Head of caudate nucleus (tissue), 42 donors: ENCODE measurements at regions not wholly inside any gene's neighbourhood (a gene's known extent, or its start where the extent isn't known, plus 50 kb on each side); places are given as distances from the start of the nearest gene placed in this dataset.
A peak's percentile ranks its signal among the peaks of the same experiment; 100 is the strongest.

Experiments
- DNase-seq, 42 donors: peaks; one replicate each; pipeline versions ENCODE4 v3.0.0 to v3.0.0-alpha.2; 2020 to 2021; ENCODE audit warnings: mixed read lengths in 7 of 42
- intact Hi-C: fragments of 100-400 bp; cut with DNase I; formaldehyde crosslinking; loops from one replicate; pipeline ENCODE4 v1.15.0; 2022

DNA sequence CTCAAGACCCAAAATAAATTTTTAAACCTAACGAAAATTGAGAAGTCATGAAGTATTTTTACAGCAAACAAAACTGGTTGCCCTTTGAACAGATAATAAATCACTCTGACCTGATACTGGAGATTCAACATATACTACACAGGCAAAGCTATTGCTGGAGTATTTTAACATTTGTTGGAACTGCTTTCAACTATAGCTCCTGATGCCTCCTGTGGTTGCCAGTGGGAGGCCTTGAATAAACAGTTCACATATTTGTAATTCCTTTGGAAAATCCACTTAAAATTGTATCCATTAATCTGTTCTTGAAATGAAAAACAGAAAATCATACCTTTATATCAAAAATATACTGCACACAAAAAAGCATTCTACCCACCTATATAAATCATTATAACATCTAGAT is 605.1 kb downstream of the KCTD8 start:
- no peak for DNase-seq
- intact Hi-C loops, result no loop called here

GRCh38 chr4:43846111-43846587 is 602.5 kb downstream of the KCTD8 start:
- intact Hi-C loops, result no loop called here

DNA sequence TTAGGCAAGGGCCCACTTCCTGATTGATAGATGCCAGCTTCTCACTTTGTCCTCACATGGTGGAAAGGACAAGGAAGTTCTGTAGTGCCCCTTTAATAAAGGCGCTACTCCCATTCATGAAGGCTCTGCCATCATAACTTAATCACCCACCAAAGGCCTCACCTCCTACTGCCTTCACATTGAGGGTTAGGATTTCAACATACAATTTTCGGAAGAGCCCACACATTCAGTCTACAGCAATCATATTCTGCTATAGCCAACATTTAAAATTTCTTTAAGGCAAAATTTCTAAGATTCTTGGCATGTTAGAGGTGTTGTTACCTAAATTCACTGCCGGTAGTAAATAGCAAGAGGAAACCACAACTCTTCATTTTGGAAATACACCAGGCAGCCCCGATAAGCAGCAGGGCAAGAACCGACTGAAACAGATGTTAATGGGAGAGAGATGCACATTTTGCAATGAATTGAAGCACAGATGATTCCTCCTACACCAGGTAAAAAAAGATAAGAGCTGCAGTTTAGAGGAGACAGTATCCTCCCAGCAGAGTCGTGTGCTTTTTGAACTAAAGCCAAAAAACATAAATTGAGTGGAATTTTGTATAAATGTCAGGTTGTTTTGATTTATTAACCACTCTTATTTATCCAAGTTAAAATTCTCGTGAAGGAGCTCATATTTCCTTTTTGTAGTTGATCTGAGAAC is 594.9 kb downstream of the KCTD8 start:
- intact Hi-C loops, result no loop called here
- DNase-seq, result peak in 6 of 42 donors; percentile 3 to 40 (median 15)

More at GRCh38 chr4:43846111-43846587, 602.5 kb downstream of the KCTD8 start:
- no peak for DNase-seq

DNA sequence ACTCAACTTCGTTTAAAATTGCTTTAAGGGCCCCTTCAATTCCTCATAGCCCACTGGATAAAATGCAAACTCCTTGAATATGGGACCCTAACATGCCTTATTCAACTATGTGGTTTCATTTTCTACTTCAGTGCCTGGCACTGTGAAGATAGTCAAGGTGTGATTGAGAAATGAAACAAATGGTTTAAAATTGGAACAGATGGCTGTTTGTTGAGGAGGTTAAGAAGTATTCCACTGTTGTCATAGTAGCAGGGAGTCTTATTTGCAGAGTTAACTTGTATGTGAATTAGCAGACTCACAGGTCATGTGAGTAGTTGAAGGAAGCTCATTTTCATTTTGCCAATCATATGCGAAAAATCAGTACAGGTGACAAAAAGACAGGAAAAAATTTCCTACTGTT is 593.3 kb downstream of the KCTD8 start:
- intact Hi-C loops, result no loop called here
- no peak for DNase-seq

DNA sequence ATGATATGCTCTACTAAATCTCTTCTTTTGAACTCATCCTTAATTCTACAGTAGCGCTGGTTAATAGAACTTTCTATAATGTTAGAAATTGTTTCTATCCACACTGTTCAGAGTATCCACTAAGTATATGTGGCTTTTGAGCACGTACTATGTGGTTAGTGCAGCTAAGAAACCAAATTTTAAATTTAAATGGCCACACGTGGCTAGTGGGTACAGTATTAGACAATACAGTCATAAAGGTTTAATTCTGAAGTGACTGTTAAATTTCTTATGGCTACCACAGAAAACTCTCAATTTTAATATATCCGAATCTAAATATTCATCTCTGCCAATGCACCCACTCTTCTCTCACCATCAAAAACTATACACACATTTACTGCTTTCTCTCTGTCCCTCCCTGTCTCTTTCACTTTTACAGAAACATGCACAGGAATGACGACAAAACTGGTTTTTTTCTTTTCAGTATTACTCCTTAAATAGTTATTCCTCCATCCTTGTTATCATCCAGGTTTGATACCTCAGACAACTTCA is 583.9 kb downstream of the KCTD8 start:
- intact Hi-C loops, result no loop called here
- DNase-seq, result no peak

DNA sequence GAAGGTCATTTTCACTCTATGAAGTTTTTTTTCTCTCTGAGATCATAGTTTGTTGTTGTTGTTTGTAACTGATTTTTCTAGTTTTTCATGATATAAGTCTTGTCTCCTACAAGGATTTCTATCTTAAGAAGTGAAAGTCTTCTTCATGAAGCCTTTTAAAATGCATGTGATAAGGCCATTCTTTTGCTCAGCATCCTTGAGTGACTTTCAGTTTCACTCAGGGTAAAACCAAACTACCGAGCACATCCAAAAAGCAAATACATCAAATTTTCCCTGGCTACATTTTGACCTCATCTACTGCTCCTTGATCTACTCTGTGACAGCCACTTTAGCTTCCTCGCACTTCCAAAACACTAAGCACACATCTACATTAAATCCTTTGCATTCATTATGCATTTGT is 580.7 kb downstream of the KCTD8 start:
- DNase-seq, result no peak
- intact Hi-C loops, result no loop called here

GRCh38 chr4:43875655-43876054 is 573.0 kb downstream of the KCTD8 start:
- intact Hi-C loops, result no loop called here
- DNase-seq, result no peak

GRCh38 chr4:43882470-43882869 is 566.1 kb downstream of the KCTD8 start:
- DNase-seq, result no peak
- intact Hi-C loops, result no loop called here

DNA sequence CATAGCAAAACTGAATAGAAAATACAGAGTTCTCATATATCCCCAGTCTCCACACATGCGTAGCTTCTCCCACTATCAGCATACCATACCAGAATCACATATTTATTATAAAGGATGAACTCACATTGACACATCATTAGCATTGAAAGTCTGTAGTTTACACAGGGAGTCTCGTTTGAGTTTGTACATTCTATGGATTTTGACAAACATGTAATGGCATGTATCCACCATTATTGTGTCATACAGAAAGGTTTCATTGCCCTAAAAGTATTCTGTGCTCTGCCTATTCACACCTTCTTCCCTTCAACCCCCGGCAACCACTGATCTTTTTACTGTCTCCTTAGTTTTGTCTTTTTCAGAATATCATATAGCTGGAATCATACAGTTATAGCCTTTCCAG is 562.4 kb downstream of the KCTD8 start:
- DNase-seq, result no peak
- intact Hi-C loops, result no loop called here

DNA sequence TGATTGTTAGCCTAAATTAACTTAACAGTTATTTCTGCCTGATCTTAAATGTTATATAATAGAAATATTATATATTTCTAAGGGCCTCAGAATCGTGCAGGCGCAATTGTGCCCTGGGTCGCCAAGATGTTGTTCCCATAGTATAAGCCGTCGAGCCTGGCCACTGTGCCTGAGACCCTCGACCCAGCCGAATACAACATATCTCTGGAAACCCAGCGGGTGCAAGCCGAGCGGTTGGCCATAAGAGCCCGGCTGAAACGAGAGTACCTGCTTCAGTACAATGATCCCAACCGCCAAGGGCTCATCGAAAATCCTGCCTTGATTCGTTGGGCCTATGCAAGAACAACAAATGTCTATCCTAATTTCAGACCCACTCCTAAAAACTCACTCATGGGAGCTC is 549.8 kb downstream of the KCTD8 start:
- intact Hi-C loops, result no loop called here

GRCh38 chr4:43903456-43903855 is 545.2 kb downstream of the KCTD8 start:
- no peak for DNase-seq
- intact Hi-C loops, result no loop called here

More for the DNA sequence above, 549.8 kb downstream of the KCTD8 start:
- DNase-seq, result no peak

- intact Hi-C loops, result no loop called here
- DNase-seq, result no peak
Observed at GRCh38 chr4:43918377-43918776, 530.2 kb downstream of the KCTD8 start.

DNA sequence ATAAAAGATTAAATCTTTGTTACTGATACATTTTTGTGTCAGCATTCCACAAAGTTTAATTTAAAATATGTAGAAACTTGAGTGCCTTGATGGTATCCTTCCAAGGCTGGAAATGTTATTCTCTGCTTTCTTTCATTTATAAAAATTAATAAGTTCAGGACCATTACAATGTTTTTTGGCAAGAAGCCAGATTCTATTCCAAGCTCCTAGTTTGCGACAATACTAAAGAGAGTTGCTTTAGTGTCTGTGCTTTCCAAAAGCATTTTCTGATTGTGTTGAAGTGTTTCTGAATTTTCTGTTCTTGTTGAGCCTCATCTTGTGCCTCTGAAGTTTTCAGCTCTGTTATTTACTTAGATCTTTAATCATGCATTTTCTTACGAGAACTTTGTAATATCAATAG is 516.2 kb downstream of the KCTD8 start:
- intact Hi-C loops, result no loop called here
- no peak for DNase-seq

GRCh38 chr4:43943998-43944397 is 504.6 kb downstream of the KCTD8 start:
- intact Hi-C loops, result no loop called here
- no peak for DNase-seq

DNA sequence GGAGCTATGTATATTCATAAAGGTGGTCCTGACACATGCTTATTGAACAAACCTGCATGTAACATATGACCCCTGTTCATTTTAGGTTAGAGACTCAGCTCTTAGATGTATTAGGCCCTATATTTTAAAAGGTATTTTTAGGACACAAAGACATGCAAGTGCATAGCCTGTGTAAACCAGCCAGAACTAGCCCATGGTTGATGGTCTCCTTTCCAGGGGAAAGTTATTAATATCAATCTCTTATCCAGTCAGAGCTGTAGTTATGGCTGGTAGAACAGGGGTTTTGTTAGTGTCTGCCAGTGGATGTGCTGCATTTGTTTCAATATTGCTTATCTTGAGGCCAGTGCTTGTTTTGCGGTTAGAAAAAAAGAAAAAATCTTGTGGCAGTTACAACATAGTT is 488.6 kb downstream of the KCTD8 start:
- no peak for DNase-seq
- intact Hi-C loops, result no loop called here

DNA sequence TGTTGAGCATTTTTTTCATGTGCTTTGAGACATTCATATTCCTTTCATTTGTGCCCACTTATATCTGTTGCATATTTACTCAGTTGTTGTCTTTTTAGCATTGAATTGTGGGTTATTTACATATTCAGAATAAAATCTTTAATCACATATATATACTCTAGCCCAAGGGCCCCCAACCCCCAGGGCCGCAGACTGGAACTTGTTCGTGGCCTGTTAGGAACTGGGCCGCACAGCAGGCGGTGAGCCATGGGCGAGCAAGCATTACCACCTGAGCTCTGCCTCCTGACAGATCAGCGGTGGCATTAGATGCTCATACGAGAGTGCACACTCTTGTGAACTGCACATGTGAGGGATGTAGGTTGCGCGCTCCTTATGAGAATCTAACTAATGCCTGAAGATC is 480.6 kb downstream of the KCTD8 start:
- intact Hi-C loops, result no loop called here
- no peak for DNase-seq

GRCh38 chr4:43983610-43984009 is 465.0 kb downstream of the KCTD8 start:
- no peak for DNase-seq
- intact Hi-C loops, result no loop called here

DNA sequence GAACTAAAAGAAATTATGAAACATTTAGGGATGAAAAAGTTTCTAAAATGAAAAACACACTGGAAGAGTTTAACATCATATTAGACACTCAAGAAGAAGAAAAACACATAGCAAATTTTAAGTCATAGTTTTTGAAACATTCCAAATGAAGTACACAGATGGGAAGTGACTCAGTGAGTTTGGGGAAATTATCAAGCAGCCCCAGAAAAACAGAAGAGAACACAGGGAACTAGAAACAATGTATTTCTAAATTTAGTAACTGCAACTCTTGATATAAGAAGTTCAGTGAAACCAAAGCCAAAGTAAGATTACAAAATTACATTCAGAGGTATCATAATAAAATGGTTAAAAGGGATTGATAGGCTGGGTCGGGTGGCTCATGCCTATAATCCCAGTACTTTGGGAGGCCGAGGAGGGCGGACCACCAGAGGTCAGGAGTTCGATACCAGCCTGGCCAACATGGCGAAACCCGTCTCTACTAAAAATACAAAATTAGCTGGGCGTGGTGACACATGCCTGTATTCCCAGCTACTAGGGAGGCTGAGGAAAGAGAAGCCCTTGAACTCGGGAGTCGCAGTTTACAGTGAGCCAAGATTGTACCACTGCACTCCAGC is 461.2 kb downstream of the KCTD8 start:
- intact Hi-C loops, result no loop called here
- no peak for DNase-seq

DNA sequence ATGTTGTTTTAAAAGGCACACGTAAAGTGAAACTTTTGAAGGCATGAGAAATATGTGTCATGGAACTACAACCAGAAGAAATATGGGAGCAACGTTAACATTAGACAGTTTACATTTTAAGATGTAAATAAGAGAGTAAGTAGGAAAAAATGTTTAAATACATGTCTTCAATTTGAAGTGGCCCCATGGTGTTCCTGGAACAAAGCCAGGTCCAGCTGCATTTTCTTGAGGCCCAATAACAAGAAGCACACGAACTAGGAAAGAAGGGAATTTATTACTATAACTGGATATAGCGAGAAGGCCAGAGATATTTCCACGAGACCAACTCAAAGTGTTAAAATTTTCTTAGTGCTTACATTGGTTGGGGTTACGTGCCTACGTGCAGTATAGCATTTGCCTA is 458.1 kb downstream of the KCTD8 start:
- intact Hi-C loops, result no loop called here
- no peak for DNase-seq

GRCh38 chr4:43990963-43991362 is 457.6 kb downstream of the KCTD8 start:
- no peak for DNase-seq
- intact Hi-C loops, result no loop called here

GRCh38 chr4:43992552-43992951 is 456.1 kb downstream of the KCTD8 start:
- intact Hi-C loops, result no loop called here
- DNase-seq, result no peak
